SK-N-MC (cell line): ENCODE measurements at regions not wholly inside any gene's neighbourhood (a gene's known extent, or its start where the extent isn't known, plus 50 kb on each side); places are given as distances from the start of the nearest gene placed in this dataset.

Source experiments
- EZH2 ChIP-seq: fragments of 200-600 bp; sonication (generic); IDR thresholded peaks from one replicate; pipeline ENCODE4 v1.6.1; 2017; ENCODE audit warnings: antibody characterized with exemption
- FOXP2 ChIP-seq: optimal IDR thresholded peaks from 2 replicates; pipeline ENCODE3; 2011; ENCODE audit warnings: mild to moderate bottlenecking, moderate library complexity; ENCODE audit not compliant: insufficient read depth; ENCODE audit errors: extremely low read length, control extremely low read depth
- POLR2AphosphoS5 ChIP-seq: IDR thresholded peaks from 2 replicates; pipeline ENCODE4 v1.6.1; 2012; ENCODE audit warnings: mild to moderate bottlenecking, low read depth, low read length, borderline replicate concordance

DNA sequence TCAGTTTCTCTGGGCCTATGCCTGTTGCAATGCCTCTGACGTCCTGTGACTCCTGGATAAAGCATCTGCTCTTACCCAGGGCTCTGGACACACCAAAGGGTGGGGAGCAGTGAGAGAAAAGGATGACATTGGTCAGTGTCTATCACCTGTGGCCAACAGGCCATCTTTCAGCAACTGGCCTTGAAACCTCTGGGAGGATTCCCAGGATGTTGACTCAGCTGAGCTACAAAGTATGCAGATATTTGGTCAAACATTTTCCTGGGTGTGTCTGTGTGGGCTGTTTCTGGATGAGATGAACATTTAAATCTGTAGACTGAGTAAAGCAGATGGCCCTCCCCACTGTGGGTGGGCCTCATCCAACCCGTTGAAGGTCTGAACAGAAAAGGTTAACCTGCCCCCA, 149.9 kb downstream of the SPATA19 start:
- TF ChIP-seq EZH2 (no peak), POLR2AphosphoS5 (no peak), FOXP2 (no peak)
